ENCODE measurements at regions not wholly inside any gene's neighbourhood (a gene's known extent, or its start where the extent isn't known, plus 50 kb on each side); places are given as distances from the start of the nearest gene placed in this dataset.

- H3K4me3 ChIP-seq = no peak overlapping the region
- H3K27me3 ChIP-seq = no peaks in the 10 kb centered on the region
- no peaks in the 10 kb centered on the region for H3K9me3 ChIP-seq
- no peak for TF ChIP-seq POLR2A (IDR thresholded peaks at IDR 0.05)
- TF ChIP-seq CTCF (IDR thresholded peaks at IDR 0.05) = no peak
- no peak for TF ChIP-seq POLR2AphosphoS5 (IDR thresholded peaks at IDR 0.05)
- no peak for DNase-seq (ENCODE audit: low spot score in 2 of 2)
- no peaks in the 10 kb centered on the region for H3K4me1 ChIP-seq
- intact Hi-C loops (cut with DNase I; ENCODE audit: low total_unique reads) = no loop called here
- no peaks in the 10 kb centered on the region for H3K36me3 ChIP-seq
- H3K27ac ChIP-seq = no peak overlapping the region
Observed at GRCh38 chr7:52061666-52062065, 745.1 kb upstream of the COBL start.

GRCh38 chr7:52053525-52053924 is 736.9 kb upstream of the COBL start:
- no peak for TF ChIP-seq CTCF (IDR thresholded peaks at IDR 0.05)
- TF ChIP-seq POLR2A (IDR thresholded peaks at IDR 0.05) = no peak
- no peak for TF ChIP-seq POLR2AphosphoS5 (IDR thresholded peaks at IDR 0.05)
- intact Hi-C loops (cut with DNase I; ENCODE audit: low total_unique reads) = no loop called here

GRCh38 chr7:52030722-52031121 is 714.1 kb upstream of the COBL start:
- Histone ChIP-seq H3K27me3 (no peaks in the 10 kb centered on the region), H3K4me1 (no peaks in the 10 kb centered on the region), H3K9me3 (no peaks in the 10 kb centered on the region), H3K36me3 (no peaks in the 10 kb centered on the region), H3K27ac (no peak overlapping the region), H3K4me3 (no peak overlapping the region)
- TF ChIP-seq CTCF (IDR thresholded peaks at IDR 0.05) (no peak), POLR2A (IDR thresholded peaks at IDR 0.05) (no peak), POLR2AphosphoS5 (IDR thresholded peaks at IDR 0.05) (no peak)
- intact Hi-C loops (cut with DNase I; ENCODE audit: low total_unique reads) = no loop called here
- no peak for DNase-seq (ENCODE audit: low spot score in 2 of 2)

More at GRCh38 chr7:52053525-52053924, 736.9 kb upstream of the COBL start:
- H3K4me1 ChIP-seq = no peaks in the 10 kb centered on the region
- no peak overlapping the region for H3K27ac ChIP-seq
- H3K4me3 ChIP-seq = no peak overlapping the region
- no peaks in the 10 kb centered on the region for H3K36me3 ChIP-seq
- no peaks in the 10 kb centered on the region for H3K27me3 ChIP-seq
- no peak for DNase-seq (ENCODE audit: low spot score in 2 of 2)
- no peaks in the 10 kb centered on the region for H3K9me3 ChIP-seq

- H3K4me3 ChIP-seq = no peak overlapping the region
- DNase-seq (ENCODE audit: low spot score in 2 of 2) = no peak
- TF ChIP-seq POLR2A (IDR thresholded peaks at IDR 0.05) = no peak
- no peak for TF ChIP-seq POLR2AphosphoS5 (IDR thresholded peaks at IDR 0.05)
- no peak for TF ChIP-seq CTCF (IDR thresholded peaks at IDR 0.05)
- H3K36me3 ChIP-seq = no peaks in the 10 kb centered on the region
- H3K9me3 ChIP-seq = no peaks in the 10 kb centered on the region
- intact Hi-C loops (cut with DNase I; ENCODE audit: low total_unique reads) = no loop called here
- no peak overlapping the region for H3K27ac ChIP-seq
- H3K27me3 ChIP-seq = no peaks in the 10 kb centered on the region
- H3K4me1 ChIP-seq = no peaks in the 10 kb centered on the region
Observed at GRCh38 chr7:52026140-52026539, 709.5 kb upstream of the COBL start.

GRCh38 chr7:52021343-52021742 is 704.7 kb upstream of the COBL start:
- H3K4me3 ChIP-seq = no peak overlapping the region
- H3K4me1 ChIP-seq = no peaks in the 10 kb centered on the region
- no peaks in the 10 kb centered on the region for H3K27me3 ChIP-seq
- DNase-seq (ENCODE audit: low spot score in 2 of 2) = no peak
- no peaks in the 10 kb centered on the region for H3K9me3 ChIP-seq
- H3K27ac ChIP-seq = no peak overlapping the region
- TF ChIP-seq POLR2AphosphoS5 (IDR thresholded peaks at IDR 0.05) (no peak), CTCF (IDR thresholded peaks at IDR 0.05) (no peak), POLR2A (IDR thresholded peaks at IDR 0.05) (no peak)
- no peaks in the 10 kb centered on the region for H3K36me3 ChIP-seq
- intact Hi-C loops (cut with DNase I; ENCODE audit: low total_unique reads) = no loop called here

Data from breast epithelium (tissue), 4 donors.